Neural progenitor cell (in vitro differentiated cells): ENCODE measurements at regions not wholly inside any gene's neighbourhood (a gene's known extent, or its start where the extent isn't known, plus 50 kb on each side); places are given as distances from the start of the nearest gene placed in this dataset.

Experiments used
- EZH2 ChIP-seq: fragments of 200-600 bp; sonication (generic); IDR thresholded peaks from 2 replicates; pipeline ENCODE4 v1.6.1; 2017; ENCODE audit warnings: antibody characterized with exemption, mild to moderate bottlenecking, moderate library complexity
- EZH2phosphoT487 ChIP-seq: fragments of 200-600 bp; sonication (generic); IDR thresholded peaks from 2 replicates; pipeline ENCODE4 v1.6.1; 2017; ENCODE audit warnings: antibody characterized with exemption
- TF ChIP-seq, protein P1 (sequence below): fragments of 200-600 bp; sonication (generic); IDR thresholded peaks from 2 replicates; pipeline ENCODE4 v1.5.1; 2017; ENCODE audit warnings: antibody characterized with exemption, mild to moderate bottlenecking

DNA sequence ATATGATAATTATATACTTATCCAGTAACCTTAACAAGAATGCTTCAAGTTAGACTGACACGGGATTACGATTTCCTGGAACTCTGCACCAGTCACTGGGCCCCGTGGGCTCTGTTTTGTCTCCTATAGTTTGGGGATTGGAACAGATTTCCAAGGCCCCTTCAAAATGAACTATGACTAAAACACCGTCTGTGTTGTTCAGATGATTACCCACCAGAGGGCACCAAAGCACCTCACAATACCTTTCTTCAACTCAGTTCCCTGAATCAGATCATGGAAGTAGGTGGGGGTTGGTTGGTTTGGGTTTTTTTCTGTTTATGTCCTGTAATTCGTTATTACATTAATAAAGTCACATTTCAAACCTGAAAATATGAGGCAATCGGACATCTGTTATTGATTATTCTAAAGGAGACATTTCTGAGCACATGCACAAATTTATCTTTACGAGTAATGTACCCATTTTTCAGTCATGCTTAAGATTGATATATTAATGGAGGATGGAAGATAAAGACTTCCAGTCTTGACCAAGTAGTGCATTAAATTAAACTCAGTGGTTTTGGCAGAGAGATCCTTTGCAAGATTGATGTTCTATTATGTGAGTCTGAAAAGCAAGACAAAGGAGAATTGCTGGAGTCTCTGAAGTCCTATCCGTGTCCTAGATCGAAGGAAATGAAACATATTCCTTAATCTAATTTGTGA lies 112.0 kb upstream of the COL21A1 start:
- TF ChIP-seq EZH2phosphoT487 (no peak), EZH2 (no peak)
- TF ChIP-seq, protein P1, sequence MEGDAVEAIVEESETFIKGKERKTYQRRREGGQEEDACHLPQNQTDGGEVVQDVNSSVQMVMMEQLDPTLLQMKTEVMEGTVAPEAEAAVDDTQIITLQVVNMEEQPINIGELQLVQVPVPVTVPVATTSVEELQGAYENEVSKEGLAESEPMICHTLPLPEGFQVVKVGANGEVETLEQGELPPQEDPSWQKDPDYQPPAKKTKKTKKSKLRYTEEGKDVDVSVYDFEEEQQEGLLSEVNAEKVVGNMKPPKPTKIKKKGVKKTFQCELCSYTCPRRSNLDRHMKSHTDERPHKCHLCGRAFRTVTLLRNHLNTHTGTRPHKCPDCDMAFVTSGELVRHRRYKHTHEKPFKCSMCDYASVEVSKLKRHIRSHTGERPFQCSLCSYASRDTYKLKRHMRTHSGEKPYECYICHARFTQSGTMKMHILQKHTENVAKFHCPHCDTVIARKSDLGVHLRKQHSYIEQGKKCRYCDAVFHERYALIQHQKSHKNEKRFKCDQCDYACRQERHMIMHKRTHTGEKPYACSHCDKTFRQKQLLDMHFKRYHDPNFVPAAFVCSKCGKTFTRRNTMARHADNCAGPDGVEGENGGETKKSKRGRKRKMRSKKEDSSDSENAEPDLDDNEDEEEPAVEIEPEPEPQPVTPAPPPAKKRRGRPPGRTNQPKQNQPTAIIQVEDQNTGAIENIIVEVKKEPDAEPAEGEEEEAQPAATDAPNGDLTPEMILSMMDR: peak; percentile 89
